Fibroblast of skin of scalp (primary cell): ENCODE measurements at regions not wholly inside any gene's neighbourhood (a gene's known extent, or its start where the extent isn't known, plus 50 kb on each side); places are given as distances from the start of the nearest gene placed in this dataset.
A peak's percentile ranks its signal among the peaks of the same experiment; 100 is the strongest.

ENCODE experiments used
- DNase-seq: peaks from one replicate; pipeline ENCODE4 v3.0.0-alpha.2; 2013

- no peak for DNase-seq
These were observed 1015.5 kb upstream of the LRRN3 start for GRCh38 chr7:110075450-110075849.

- no peak for DNase-seq
These were observed 1014.7 kb upstream of the LRRN3 start for GRCh38 chr7:110076194-110076593.

GRCh38 chr7:110084181-110084807 is 1006.6 kb upstream of the LRRN3 start:
- DNase-seq, result no peak

- peak; percentile 36 for DNase-seq
These were observed 1000.7 kb upstream of the LRRN3 start for GRCh38 chr7:110090110-110090820.

GRCh38 chr7:110095372-110096052 is 995.4 kb upstream of the LRRN3 start:
- DNase-seq, result no peak

GRCh38 chr7:110104243-110104642 is 986.7 kb upstream of the LRRN3 start:
- DNase-seq, result no peak

GRCh38 chr7:110105307-110105706 is 985.6 kb upstream of the LRRN3 start:
- no peak for DNase-seq

GRCh38 chr7:110105840-110106239 is 985.1 kb upstream of the LRRN3 start:
- DNase-seq, result no peak

- peak; percentile 4 for DNase-seq
These were observed 970.9 kb upstream of the LRRN3 start for GRCh38 chr7:110119883-110120581.

- DNase-seq, result no peak
These were observed 961.8 kb upstream of the LRRN3 start for GRCh38 chr7:110129159-110129558.

- DNase-seq, result no peak
These were observed 960.3 kb upstream of the LRRN3 start for GRCh38 chr7:110130669-110131068.

- no peak for DNase-seq
These were observed 959.6 kb upstream of the LRRN3 start for GRCh38 chr7:110131344-110131743.

GRCh38 chr7:110139056-110139455 is 951.9 kb upstream of the LRRN3 start:
- no peak for DNase-seq

GRCh38 chr7:110142939-110143526 is 947.9 kb upstream of the LRRN3 start:
- no peak for DNase-seq

GRCh38 chr7:110144599-110144998 is 946.3 kb upstream of the LRRN3 start:
- no peak for DNase-seq

GRCh38 chr7:110148054-110148453 is 942.9 kb upstream of the LRRN3 start:
- DNase-seq, result no peak

- DNase-seq, result no peak
These were observed 937.7 kb upstream of the LRRN3 start for GRCh38 chr7:110153222-110153621.

- DNase-seq, result no peak
These were observed 934.4 kb upstream of the LRRN3 start for GRCh38 chr7:110156511-110156910.

GRCh38 chr7:110157631-110158362 is 933.1 kb upstream of the LRRN3 start:
- peak; percentile 53 for DNase-seq

- peak; percentile 17 for DNase-seq
These were observed 922.9 kb upstream of the LRRN3 start for GRCh38 chr7:110168010-110168409.

- DNase-seq, result peak; percentile 29
These were observed 920.1 kb upstream of the LRRN3 start for GRCh38 chr7:110170841-110171240.

- DNase-seq, result no peak
These were observed 913.5 kb upstream of the LRRN3 start for GRCh38 chr7:110177463-110177862.
